Neural progenitor cell (in vitro differentiated cells): ENCODE measurements at regions not wholly inside any gene's neighbourhood (a gene's known extent, or its start where the extent isn't known, plus 50 kb on each side); places are given as distances from the start of the nearest gene placed in this dataset.

ENCODE experiments used
- EZH2phosphoT487 ChIP-seq: fragments of 200-600 bp; sonication (generic); IDR thresholded peaks from 2 replicates; pipeline ENCODE4 v1.6.1; 2017; ENCODE audit warnings: antibody characterized with exemption
- TF ChIP-seq, protein P1 (sequence below): fragments of 200-600 bp; sonication (generic); IDR thresholded peaks from 2 replicates; pipeline ENCODE4 v1.5.1; 2017; ENCODE audit warnings: antibody characterized with exemption, mild to moderate bottlenecking

- TF ChIP-seq, protein P1, sequence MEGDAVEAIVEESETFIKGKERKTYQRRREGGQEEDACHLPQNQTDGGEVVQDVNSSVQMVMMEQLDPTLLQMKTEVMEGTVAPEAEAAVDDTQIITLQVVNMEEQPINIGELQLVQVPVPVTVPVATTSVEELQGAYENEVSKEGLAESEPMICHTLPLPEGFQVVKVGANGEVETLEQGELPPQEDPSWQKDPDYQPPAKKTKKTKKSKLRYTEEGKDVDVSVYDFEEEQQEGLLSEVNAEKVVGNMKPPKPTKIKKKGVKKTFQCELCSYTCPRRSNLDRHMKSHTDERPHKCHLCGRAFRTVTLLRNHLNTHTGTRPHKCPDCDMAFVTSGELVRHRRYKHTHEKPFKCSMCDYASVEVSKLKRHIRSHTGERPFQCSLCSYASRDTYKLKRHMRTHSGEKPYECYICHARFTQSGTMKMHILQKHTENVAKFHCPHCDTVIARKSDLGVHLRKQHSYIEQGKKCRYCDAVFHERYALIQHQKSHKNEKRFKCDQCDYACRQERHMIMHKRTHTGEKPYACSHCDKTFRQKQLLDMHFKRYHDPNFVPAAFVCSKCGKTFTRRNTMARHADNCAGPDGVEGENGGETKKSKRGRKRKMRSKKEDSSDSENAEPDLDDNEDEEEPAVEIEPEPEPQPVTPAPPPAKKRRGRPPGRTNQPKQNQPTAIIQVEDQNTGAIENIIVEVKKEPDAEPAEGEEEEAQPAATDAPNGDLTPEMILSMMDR, result no peak
- no peak for TF ChIP-seq EZH2phosphoT487
Observed at GRCh38 chr6:45772886-45773495, 242.7 kb downstream of the CLIC5 start.
